ENCODE measurements at regions not wholly inside any gene's neighbourhood (a gene's known extent, or its start where the extent isn't known, plus 50 kb on each side); places are given as distances from the start of the nearest gene placed in this dataset.

DNA sequence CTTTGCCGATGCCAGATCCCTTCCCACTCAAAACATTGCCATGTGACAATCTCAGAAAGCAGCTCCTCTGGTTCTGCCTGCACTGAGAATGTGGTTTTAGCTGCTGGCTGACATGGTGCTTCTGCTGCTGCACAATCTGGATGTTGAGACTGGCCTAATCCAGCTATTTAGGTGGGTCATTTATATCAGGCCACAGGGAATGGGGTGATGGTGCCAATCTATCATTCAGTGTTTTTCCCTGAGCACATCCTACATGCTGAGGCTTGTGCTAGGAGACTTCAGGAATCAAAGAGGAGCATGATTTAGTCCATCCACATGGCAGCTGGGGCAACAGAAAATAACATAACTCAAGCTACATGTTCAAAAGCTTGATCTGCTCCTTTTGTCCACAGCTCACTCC, 144.7 kb downstream of the CYRIA start:
- TF ChIP-seq, protein P1, sequence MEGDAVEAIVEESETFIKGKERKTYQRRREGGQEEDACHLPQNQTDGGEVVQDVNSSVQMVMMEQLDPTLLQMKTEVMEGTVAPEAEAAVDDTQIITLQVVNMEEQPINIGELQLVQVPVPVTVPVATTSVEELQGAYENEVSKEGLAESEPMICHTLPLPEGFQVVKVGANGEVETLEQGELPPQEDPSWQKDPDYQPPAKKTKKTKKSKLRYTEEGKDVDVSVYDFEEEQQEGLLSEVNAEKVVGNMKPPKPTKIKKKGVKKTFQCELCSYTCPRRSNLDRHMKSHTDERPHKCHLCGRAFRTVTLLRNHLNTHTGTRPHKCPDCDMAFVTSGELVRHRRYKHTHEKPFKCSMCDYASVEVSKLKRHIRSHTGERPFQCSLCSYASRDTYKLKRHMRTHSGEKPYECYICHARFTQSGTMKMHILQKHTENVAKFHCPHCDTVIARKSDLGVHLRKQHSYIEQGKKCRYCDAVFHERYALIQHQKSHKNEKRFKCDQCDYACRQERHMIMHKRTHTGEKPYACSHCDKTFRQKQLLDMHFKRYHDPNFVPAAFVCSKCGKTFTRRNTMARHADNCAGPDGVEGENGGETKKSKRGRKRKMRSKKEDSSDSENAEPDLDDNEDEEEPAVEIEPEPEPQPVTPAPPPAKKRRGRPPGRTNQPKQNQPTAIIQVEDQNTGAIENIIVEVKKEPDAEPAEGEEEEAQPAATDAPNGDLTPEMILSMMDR (IDR thresholded peaks at IDR 0.05), result no peak
- TF ChIP-seq POLR2AphosphoS5 (IDR thresholded peaks at IDR 0.05; ENCODE audit: insufficient read depth in 1 of 2, low read depth in 1 of 2), result no peak
